ENCODE measurements at regions not wholly inside any gene's neighbourhood (a gene's known extent, or its start where the extent isn't known, plus 50 kb on each side); places are given as distances from the start of the nearest gene placed in this dataset.

GRCh38 chr20:62555642-62556420, 80.0 kb upstream of the GATA5 start:
- ChIA-PET CTCF (no interaction called here), POLR2A (ENCODE audit: unreplicated experiment) (no interaction called here)
- H3K9ac ChIP-seq (ENCODE audit: low read depth, low read length) = no peak overlapping the region
- no peak overlapping the region for H2BK15ac ChIP-seq (ENCODE audit: low read depth, low read length)
- BruUV-seq (replicated peaks) = no TSS peak
- H2BK5ac ChIP-seq (ENCODE audit: low read depth, low read length, poor library complexity, severe bottlenecking) = no peak overlapping the region
- in situ Hi-C loops (cut with MboI; ENCODE audit: low sequenced_read_pairs) = no loop called here
- H3K27me3 ChIP-seq (ENCODE audit: control insufficient read depth, insufficient read depth, low read length) = peaks cover 85% of the 10 kb centered on the region
- 54% methylated on average over 8 of the region's 29 CpGs; no CpG with 5 or more reads in 1 of the 2 experiments for WGBS, 2 experiments (ENCODE audit: extremely low coverage in 2 of 2, insufficient read length in 1 of 2)
- H2AFZ ChIP-seq (replicated peaks; ENCODE audit: low read length, poor library complexity) = no peak overlapping the region
- intact Hi-C loops (cut with micrococcal nuclease) = no loop called here
- H4K5ac ChIP-seq (ENCODE audit: low read depth, low read length) = no peak overlapping the region
- no peak overlapping the region for H3K23ac ChIP-seq (ENCODE audit: low read depth, low read length)
- no peak overlapping the region for H3K4me3 ChIP-seq (ENCODE audit: insufficient read depth, low read depth, low read length)
- dilution Hi-C loops (cut with HindIII; ENCODE audit: low sequenced_read_pairs, unreplicated experiment) = no loop called here
- H3K18ac ChIP-seq (ENCODE audit: low read depth, low read length) = no peak overlapping the region
- TF ChIP-seq MXI1 (IDR thresholded peaks at IDR 0.05; ENCODE audit: borderline replicate concordance, low read depth, low read length) (no peak), RFX5 (IDR thresholded peaks at IDR 0.05; ENCODE audit: low read depth, low read length) (no peak), RCOR1 (IDR thresholded peaks at IDR 0.05; ENCODE audit: insufficient replicate concordance, low read length) (no peak), MAFK (IDR thresholded peaks at IDR 0.05; ENCODE audit: low read depth, low read length) (no peak), NFE2L2 (IDR thresholded peaks at IDR 0.05; ENCODE audit: low read depth, low read length) (no peak), CEBPB (IDR thresholded peaks at IDR 0.05; ENCODE audit: low read depth, low read length) (no peak), CHD1 (IDR thresholded peaks at IDR 0.05; ENCODE audit: low read depth, low read length) (no peak), CTCF (conservative IDR thresholded peaks at IDR 0.05; ENCODE audit: low read depth, low read length) (no peak), POLR2A (IDR thresholded peaks at IDR 0.05; ENCODE audit: low read depth, low read length) (no peak)
- H3K79me1 ChIP-seq (ENCODE audit: low read depth in 1 of 2, low read length in 2 of 2) = no peaks in the 10 kb centered on the region
- H3K27ac ChIP-seq (ENCODE audit: insufficient read depth, low read length) = no peak overlapping the region
- H4K8ac ChIP-seq (ENCODE audit: low read depth in 2 of 2, low read length in 2 of 2) = no peak overlapping the region
- no peak overlapping the region for H4K91ac ChIP-seq (ENCODE audit: insufficient read depth, low read depth, low read length)
- no peaks in the 10 kb centered on the region for H3K36me3 ChIP-seq (ENCODE audit: control insufficient read depth, insufficient read depth, low read length)
- no peak overlapping the region for H2BK20ac ChIP-seq (ENCODE audit: low read depth, low read length)
- H3K4me1 ChIP-seq (ENCODE audit: control insufficient read depth, insufficient read depth, low read length) = no peaks in the 10 kb centered on the region
- H2BK120ac ChIP-seq (ENCODE audit: low read depth, low read length) = no peak overlapping the region
- ATAC-seq (ENCODE audit: low read depth) (no peak), DNase-seq (no peak)
- no peaks in the 10 kb centered on the region for H4K20me1 ChIP-seq (ENCODE audit: insufficient read depth, low read length)
- H3K9me3 ChIP-seq (ENCODE audit: control insufficient read depth, insufficient read depth, low read length) = no peaks in the 10 kb centered on the region
- H2AK9ac ChIP-seq (replicated peaks; ENCODE audit: low read depth, low read length, poor library complexity) = no peak overlapping the region
- no peak overlapping the region for H3K4me2 ChIP-seq (ENCODE audit: low read depth, low read length)
- no peak overlapping the region for H2AK5ac ChIP-seq (ENCODE audit: low read depth, low read length)
- H3K4ac ChIP-seq (ENCODE audit: low read depth, low read length) = no peak overlapping the region
- no peak overlapping the region for H3K56ac ChIP-seq (ENCODE audit: extremely low read depth, insufficient read depth, low read length)
- no peaks in the 10 kb centered on the region for H3K9me1 ChIP-seq (ENCODE audit: insufficient read depth, low read length)
- H3K14ac ChIP-seq (replicated peaks; ENCODE audit: low read depth, low read length) = no peak overlapping the region

Measured in IMR-90 (cell line).